HG02763 (cell line): ENCODE measurements at regions not wholly inside any gene's neighbourhood (a gene's known extent, or its start where the extent isn't known, plus 50 kb on each side); places are given as distances from the start of the nearest gene placed in this dataset.
A peak's percentile ranks its signal among the peaks of the same experiment; 100 is the strongest.

Experiments
- ATAC-seq: cut with Tn5 transposase; IDR thresholded peaks from one replicate; pipeline ENCODE4 v1.9.1; 2021; ENCODE audit warnings: mild to moderate bottlenecking, moderate library complexity; ENCODE audit not compliant: unreplicated experiment

DNA sequence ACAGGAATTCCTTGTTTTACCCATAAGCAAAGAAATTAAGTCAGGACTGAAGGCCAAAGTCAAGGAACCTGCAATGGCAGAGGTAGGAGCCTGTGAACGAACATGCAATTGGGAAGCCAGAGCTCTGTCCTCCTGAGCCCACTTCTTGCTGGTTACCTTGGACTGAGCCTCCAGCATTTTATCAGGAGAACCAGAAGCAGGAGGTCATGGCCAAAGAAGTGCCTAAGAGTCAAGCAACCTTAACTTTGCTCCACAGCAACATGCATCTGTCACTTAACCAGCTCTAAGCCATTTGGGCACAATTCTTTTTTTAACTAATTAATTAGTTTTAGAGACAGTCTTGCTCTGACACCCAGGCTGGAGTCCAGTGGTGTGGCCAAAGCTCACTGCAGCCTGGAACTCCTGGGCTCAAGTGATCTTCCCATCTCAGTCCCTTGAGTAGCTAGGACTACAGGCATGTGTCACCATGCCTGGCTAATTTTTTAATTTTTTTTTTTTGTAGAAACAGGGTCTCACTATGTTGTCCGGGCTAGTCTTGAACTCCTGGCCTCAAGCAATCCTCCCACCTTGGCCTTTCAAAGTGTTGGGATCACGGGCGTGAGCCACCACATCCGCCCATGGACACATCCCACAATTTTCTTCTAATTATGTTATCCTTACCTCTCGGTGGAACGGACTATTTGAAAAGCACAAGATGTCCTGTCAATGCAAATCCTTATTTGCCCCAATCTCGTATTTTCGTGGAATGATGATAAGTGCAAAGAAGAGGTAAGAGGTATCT, 334.2 kb downstream of the CD83 start:
- ATAC-seq: no peak

DNA sequence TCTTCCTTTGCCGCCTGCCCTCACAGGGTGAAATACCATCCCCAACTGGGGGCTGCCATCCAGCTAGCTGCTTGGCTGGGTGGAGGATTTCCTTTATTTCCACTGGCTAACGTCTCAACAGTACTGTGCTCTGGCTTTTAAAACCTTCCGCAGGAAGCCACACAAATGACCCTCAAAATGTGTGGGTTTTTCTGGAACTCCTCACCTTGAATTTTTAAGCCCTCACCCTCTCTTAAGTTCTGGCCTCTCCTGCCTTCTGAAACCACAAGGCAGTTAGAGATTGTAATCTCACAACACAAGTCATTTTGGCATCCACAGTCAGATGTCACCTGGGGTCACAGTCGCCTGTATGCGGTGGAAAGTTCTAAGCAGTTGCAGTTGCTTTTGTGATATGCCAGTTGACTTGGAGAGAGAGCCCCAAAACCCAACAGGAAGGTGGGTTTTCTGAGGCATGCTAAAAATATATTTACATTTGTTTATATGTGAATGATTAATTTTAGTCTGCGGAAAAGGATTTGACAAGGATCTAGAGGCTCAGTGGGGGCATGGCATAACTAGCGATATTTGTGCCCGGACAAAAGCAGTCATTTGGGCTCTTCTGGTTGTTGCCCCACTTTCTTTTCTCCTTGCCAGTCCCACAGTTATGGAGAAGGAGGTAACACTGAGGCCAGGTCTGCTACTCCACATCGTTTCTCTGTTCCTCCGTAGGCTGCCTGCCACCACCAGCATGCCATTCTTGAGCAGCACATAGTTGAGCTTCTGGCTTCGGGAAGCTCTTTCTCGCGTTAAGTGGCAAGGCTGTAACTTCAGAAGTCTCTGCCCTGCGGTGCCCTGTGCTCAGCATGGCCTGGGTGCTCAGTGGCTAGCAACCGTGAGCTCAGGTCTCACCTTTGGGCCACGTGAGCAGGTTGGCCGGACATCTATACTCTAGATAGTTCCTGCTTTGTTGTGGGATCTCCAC, 335.3 kb downstream of the CD83 start:
- ATAC-seq: peak; percentile 56

DNA sequence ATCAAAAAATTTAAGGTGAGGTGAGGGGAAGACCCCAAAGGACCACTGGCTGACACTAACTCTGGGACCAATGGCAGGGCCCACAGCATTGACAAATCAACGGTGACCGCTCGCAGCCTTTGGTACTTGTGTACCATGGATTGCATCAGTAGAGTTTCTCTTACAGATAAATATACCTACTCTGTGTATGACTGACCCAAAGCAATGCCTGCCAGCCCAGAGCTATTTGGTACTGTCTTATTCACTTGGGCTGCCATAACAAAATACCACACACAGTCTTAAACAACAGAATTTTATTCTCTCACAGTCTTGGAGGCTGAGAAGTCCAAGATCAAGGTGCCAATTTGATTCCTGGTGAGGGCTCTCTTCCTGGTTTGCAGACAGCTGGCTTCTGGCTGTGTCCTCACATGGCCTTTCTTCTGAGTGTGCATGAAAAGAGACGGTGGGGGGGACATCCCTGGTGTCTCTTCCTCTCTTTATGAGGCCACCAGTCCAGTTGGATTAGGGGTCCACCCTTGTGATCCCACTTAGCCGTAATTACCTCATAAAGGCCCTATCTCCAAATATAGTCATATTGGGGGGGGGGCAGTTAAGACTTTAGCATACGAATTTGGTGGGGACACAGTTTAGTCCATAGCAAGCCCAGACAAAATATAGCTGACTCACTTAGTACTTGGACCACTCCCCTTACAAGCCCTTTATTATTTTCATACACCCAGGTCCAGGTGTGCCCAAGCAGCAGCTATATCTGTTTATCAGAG, 336.3 kb downstream of the CD83 start:
- no peak for ATAC-seq

DNA sequence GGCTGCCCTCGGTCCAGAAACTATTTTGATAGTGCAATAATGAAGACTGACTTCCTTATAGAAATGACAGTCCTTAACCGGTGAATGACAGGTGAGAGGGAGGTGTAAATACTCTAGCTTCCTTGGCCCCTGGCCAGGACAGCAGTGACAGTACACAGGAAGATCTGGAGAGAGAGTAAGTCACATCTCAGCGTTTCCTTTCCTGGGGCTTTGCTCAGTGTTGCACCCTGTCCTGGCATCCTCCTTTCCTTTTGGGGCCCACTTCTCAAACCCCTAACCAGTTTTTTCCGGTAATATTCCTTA, 336.9 kb downstream of the CD83 start:
- ATAC-seq: no peak

DNA sequence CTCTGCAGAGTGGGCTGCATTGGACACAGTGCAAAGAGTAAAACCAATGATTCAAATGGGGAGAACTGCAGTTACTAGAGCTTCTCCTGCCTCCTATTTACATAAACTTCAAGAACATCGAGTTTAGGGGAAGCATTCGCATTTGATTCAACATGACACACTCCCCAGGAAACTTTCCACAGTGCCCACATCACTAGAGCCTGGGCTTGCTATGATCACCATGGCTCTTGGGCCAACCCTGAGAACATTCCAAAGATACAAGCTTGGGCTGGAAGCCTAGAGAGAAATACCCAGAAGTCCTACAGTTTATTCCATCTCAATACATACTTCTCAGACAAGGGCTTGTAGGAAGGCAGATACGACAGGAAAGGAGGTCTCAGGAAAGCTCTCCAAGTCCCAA, 337.9 kb downstream of the CD83 start:
- ATAC-seq: no peak

DNA sequence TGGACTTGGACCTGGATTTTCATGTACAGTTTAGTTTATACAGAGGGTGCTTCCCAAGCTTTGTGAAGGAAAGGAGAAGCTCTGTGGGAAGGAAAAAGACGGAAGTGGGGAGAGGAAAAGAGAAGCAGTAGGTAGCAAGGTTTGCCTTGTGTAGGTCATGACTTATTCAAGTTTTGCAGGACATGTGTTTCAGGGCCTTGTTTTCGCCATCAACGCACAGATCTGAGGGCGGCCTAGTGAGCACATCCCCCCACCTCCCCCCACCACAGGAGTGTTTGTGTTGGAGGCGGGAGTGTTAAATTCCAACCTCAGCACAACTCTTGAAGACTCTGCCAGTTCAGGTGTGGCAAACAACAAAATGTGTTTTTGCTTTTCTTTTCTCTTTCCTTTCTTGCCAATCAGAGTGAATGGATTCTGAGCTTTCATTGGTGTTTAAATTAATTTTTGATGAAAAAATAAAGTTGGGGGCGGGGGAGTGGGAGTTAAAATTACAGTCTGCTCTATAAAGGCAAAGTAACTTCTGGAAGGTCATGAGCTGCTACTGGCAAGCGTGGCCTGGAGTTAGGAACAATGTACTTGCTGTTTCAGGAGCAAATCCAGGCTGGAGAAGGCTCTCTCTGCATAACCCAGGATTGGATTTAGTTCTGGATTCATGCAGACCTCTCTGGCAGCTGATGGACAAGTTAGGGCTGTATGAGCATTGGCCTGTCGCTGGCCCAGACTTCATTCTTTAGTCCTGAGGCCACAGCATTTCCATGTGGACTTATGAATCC, 338.5 kb downstream of the CD83 start:
- ATAC-seq: no peak

DNA sequence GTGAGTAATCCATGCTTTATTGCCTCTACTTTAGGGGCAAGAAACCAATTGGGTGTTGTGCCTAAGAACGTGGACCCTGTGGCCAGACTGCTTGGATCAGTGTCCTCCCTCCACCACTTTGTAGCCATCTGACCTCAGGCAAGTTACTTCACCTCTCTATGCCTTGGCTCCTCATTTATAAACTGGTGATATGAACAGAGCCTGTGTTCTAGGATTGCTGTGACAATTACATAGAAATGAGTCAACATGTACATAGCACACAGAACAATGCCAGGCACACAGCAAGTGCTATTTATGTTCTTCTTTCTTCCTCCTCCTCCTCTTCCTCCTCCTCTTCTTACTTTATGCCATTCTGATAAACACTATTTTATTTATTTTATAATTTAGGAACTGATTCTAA, 339.4 kb downstream of the CD83 start:
- ATAC-seq: no peak

DNA sequence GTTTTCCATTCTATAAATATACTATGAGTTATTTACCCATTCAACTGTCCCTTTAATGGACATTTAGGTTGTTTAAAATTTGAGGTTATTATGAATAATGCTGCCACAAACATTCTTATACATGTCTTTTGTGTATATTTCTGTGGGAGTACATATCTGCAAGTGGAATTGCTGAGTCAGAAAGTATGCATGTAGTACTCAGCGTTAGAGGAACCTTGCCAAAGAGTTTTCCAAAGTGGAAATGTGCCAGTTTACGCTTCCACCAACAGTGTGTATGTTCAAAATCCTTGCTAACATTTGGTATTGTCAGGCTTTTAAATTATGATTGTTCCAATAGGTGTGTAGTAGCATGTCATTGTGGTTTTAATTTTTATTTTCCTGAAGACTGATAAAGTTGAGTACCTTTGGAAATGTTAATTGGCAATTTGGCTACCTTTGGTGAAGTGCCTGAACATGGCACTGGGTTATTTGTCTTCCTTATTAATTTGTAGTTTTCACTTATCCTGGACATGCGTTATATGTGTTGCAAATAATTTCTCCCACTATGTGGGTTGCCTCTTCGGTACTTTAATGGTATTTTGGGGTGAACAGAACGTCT, 341.2 kb downstream of the CD83 start:
- no peak for ATAC-seq

DNA sequence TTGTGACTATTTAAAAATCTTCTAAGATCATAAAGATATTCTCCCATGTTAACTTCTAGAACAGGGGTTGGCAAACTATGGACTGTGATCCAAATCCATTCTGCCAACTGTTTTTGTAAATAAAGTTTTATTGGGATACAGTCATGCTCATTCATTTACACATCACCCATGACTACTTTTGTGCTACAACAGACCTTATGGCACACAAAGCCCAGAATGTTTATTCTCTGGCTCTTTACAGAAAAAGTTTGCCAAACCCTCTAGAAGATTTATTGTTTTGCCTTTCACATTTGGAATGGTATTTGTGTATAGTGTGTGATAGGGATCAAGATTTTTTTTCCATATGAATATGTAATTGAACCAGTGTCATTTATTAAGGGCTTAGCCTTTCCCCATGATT, 341.7 kb downstream of the CD83 start:
- no peak for ATAC-seq

DNA sequence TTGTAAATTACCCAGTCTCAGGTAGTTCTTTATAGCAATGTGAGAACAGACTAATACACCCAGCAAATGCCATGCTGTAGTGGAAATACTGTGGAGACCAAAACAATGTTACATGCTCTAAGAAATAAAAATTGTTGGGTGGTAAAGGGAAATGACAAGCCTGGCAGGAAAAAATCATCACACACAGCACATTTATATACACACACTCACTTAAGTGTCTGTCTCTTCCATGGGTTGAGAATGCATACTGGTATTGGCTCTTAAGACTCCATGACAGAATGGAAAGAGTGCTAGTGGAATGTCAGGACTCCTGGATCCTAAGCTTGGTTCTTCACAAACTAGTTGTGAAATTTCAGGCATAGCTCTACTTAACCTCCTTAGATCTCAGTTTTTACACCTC, 343.0 kb downstream of the CD83 start:
- ATAC-seq: no peak

DNA sequence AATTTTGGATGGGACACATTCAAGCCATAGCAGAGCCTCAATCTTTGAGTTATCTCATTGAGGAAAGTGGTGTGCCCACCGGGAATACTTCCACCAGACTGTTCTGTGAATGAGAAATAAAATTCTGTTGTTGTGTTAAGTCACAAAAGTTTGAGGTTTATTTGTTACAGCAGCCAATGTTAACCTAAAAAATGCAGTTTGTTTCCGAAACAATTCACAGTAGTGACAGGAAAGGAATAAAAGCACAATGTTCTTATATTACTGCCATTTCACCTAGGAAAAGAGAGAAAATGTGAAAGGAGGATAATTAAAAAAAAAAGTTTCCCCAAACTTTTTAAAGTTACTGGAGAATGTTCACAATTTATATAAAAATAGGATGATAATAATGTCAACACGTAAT, 344.6 kb downstream of the CD83 start:
- ATAC-seq: no peak

DNA sequence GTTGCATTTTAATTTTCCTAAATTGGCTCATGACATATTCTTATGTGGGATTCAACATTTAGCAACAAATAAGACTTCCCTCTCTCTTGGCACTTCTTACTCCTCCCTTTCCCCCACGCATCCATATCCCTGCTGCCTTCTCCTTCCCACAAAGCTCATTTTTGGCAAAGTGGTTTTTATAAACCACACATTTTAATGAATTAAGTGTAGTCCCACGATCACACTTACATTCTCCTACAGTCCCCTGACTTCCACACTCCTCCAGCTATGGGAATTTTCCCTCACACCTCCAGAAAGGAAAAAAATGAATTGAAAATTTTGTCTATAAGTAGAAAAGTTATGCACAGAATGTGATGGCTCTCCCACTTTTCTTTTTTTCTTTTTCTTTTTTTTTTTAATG, 345.0 kb downstream of the CD83 start:
- no peak for ATAC-seq

DNA sequence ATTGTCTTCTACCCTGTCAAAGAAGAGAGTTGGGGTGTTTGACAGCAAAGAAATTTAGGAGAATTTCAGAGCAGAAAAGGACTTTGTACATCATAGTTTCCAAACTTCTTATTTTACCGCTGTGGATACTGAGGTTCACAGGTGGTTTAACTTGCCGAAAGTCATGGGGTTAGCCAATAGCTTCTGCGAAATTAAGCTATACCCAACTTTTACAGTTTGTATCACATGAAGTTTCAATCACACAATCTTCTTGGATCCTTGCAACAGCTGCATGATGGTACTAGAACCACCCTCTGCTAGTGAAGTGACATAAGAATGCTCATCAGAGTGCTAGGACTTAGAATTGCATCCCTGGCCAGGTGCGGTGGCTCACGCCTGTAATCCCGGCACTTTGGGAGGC, 345.5 kb downstream of the CD83 start:
- ATAC-seq: no peak

DNA sequence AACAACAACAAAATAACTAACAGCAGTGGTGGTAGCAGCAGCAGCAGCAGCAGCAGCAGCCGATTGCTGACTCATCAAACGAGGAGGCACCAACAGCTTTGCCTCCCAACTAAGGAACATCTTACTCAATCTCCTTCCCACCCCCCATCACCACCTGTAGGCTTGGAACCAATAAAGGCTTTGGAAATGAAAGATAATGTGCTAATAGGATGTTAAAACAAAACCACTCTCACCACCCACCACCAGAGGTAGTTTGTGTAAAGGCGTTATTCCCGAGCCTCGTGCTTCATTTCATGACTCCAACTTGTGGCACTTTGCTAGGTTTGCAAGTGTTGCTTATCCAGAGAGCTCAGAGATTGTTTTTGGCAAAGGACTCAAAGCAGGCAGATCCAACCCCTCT, 346.5 kb downstream of the CD83 start:
- no peak for ATAC-seq

DNA sequence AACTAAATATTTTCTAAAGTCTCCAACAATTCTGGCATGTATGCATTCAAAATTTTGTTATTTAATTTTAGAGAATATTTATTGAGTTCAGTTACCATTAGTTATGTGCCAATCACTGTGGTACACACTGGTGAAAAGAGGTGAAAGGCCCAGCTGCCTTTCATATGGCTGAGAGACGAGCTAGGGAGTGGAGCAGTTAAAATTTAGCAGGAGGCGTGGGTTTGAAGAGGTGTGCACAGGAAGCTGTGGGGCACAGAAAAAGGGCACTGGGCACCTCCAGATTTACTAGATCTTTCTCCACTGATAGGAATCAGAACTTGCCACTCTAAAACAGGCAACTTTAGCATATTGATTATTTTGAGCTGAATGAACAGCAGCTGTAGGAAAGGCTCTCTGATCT, 347.1 kb downstream of the CD83 start:
- no peak for ATAC-seq

DNA sequence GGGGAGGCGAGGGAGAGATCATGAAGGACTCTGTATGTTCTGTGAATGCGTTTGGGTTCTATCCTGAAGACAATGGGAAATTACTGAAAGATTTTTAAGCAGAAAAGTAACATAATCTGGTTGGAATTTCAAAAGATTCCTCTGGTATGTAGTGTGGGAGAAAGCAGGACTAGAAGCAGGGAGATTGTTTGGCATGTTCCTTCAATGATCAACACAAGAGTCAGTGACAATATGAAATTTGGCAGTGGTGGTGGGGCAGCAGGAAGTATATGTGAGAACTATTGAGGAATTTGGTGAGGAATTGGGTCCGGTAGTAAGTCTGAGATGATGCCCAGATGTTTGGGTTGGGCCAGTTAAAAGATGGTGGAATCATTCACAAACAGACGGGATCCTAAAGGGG, 348.7 kb downstream of the CD83 start:
- no peak for ATAC-seq

DNA sequence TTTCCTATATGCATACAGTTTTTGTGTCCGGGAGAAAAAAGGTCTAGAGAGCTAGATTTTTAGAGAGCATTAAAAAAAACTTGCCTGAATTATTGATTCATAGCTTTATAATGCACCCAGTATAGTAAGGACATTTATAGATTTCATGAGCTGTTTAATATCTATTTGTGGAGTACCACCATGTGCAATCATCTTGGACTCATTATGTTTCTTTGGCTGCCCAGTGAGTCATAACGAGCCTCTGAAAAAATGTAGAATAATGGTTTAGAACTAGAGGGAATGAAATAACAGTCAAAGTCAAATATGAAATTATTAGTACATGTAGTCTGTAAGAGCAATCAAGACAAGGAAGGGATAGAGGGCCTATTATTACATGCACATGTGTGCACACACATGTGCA, 350.0 kb downstream of the CD83 start:
- no peak for ATAC-seq

DNA sequence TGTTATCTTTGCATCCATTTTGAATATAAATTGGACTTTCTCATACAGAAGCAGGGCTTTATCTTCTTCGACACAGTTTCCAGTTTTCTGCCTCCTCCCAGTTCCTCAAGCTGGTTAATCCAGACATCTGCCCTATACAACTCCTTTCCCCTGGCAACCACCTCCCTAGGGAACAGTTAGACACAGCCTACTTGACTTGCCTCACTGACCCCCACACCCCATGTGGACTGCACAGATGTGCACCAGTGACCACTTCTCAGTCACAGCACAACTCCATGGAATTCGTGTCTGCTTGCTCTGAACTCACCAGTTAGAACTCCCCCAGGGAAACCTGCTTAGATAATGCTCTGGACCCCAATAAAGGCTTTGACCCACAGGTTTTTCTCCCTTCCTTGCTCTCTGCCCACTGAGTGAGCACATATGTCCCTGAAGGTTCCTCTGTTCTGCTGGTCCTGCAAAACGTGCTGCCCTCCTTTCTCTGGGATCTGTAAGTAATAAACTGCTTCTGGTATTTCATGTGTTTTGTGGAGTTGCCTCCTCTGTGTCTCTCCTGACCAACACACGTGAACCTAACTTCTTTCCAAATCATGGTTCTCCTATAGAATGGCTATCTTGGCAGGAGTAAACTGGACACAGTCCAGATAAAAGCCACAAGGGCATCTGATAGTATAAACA, 351.2 kb downstream of the CD83 start:
- ATAC-seq: no peak

DNA sequence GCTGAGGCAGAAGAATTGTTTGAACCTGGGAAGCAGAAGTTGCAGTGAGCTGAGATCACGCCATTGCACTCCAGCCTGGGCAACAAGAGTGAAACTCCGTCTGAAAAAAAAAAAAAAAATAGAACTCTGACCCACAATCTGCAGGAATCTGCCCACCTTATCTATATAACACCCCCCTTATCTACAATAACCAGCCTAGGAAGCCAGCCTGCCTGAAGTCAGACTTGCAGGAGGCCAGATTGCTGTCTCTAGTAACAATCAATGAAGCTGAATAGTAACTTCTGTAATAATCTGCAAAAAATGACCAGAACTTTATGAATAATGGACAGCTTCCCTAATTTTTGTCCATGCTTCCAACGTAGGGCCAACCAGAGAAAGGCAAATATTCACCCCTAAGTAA, 352.5 kb downstream of the CD83 start:
- ATAC-seq: no peak

DNA sequence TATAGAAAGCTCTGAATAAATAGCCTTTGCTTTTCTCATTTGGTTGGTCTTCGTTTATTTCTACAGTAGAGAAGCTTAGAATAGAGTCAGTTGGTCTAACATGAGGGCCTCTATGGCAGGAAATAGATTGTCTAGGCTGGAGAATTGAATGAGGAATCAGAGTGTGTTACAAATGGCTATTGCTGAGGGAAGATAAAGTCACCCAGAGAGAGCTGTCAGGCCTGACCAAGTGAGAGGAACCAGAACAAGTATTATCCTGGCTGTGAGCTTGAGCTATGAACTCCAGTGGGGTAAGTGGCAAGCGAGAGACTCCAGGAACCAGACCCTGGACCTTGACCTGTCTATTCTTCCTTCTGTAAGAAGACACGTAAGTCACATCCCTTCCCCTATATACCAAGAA, 353.1 kb downstream of the CD83 start:
- no peak for ATAC-seq
